Nephron progenitor cell (in vitro differentiated cells): ENCODE measurements at regions not wholly inside any gene's neighbourhood (a gene's known extent, or its start where the extent isn't known, plus 50 kb on each side); places are given as distances from the start of the nearest gene placed in this dataset.

Experiments used
- DNase-seq: peaks from one replicate; pipeline ENCODE4 v3.0.0; 2021
- H3K27ac Mint-ChIP-seq: 2 replicates; pipeline ENCODE4 v1.8.0; 2021; ENCODE audit warnings: mild to moderate bottlenecking, moderate library complexity, mixed read lengths
- H3K27me3 Mint-ChIP-seq: 2 replicates; pipeline ENCODE4 v1.8.0; 2021; ENCODE audit warnings: mild to moderate bottlenecking, low read depth, mixed read lengths; ENCODE audit not compliant: poor library complexity
- H3K36me3 Mint-ChIP-seq: 2 replicates; pipeline ENCODE4 v1.8.0; 2021; ENCODE audit warnings: low read depth, mixed read lengths
- H3K4me1 Mint-ChIP-seq: 2 replicates; pipeline ENCODE4 v1.8.0; 2021; ENCODE audit warnings: mixed read lengths
- H3K4me3 Mint-ChIP-seq: 2 replicates; pipeline ENCODE4 v1.8.0; 2021; ENCODE audit warnings: mild to moderate bottlenecking, moderate library complexity, mixed read lengths
- H3K9me3 Mint-ChIP-seq: 2 replicates; pipeline ENCODE4 v1.8.0; 2021; ENCODE audit warnings: mild to moderate bottlenecking, moderate library complexity, mixed read lengths
- TF ChIP-seq, protein P1 (sequence below): fragments of 200-600 bp; sonication (generic); IDR thresholded peaks from 2 replicates; pipeline ENCODE4 v1.5.0; 2021; ENCODE audit warnings: antibody characterized with exemption

DNA sequence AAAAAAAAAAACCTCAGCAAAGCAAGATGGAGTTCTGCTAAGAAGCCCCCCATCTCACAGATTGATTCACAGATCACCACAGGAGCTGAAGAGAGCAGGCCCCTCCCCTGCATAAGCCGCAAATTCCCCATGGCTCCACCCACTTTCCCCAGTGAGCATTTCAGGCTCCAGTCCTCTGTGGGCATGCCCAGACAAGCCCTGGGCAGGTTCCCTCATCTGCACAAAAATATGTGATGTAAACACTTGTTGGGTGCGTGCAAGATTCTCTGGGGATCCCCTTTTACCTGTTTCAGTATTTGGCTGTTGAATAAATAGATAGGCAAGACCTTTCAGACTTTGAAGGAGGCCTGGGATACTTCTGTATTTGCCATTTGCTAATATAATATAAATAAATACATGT, 514.3 kb downstream of the PCDH7 start:
- H3K36me3 Mint-ChIP-seq = no peaks in the 10 kb centered on the region
- no peaks in the 10 kb centered on the region for H3K27me3 Mint-ChIP-seq
- TF ChIP-seq, protein P1, sequence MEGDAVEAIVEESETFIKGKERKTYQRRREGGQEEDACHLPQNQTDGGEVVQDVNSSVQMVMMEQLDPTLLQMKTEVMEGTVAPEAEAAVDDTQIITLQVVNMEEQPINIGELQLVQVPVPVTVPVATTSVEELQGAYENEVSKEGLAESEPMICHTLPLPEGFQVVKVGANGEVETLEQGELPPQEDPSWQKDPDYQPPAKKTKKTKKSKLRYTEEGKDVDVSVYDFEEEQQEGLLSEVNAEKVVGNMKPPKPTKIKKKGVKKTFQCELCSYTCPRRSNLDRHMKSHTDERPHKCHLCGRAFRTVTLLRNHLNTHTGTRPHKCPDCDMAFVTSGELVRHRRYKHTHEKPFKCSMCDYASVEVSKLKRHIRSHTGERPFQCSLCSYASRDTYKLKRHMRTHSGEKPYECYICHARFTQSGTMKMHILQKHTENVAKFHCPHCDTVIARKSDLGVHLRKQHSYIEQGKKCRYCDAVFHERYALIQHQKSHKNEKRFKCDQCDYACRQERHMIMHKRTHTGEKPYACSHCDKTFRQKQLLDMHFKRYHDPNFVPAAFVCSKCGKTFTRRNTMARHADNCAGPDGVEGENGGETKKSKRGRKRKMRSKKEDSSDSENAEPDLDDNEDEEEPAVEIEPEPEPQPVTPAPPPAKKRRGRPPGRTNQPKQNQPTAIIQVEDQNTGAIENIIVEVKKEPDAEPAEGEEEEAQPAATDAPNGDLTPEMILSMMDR = no peak
- DNase-seq = no peak
- no peak overlapping the region for H3K4me3 Mint-ChIP-seq
- no peak overlapping the region for H3K27ac Mint-ChIP-seq
- H3K9me3 Mint-ChIP-seq = peaks cover 8% of the 10 kb centered on the region
- no peaks in the 10 kb centered on the region for H3K4me1 Mint-ChIP-seq

DNA sequence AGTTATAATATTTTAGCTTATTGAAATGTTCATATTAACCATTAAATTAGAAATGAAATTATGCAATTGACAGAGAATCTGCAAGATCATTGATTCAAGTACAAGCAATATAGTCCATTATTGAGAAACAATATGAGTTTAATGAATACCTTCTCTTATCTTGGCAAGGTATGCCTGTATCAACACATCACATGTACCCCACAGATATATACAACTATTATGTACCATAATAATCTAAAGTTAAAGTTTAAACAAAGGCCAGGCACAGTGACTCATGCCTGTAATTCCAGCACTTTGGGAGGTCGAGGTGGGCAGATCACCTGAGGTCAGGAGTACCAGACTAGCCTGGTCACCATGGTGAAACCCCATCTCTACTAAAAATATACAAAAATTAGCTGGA, 514.7 kb downstream of the PCDH7 start:
- no peak for DNase-seq
- H3K27ac Mint-ChIP-seq = no peak overlapping the region
- H3K4me3 Mint-ChIP-seq = no peak overlapping the region
- TF ChIP-seq, protein P1 = no peak
- H3K27me3 Mint-ChIP-seq = no peaks in the 10 kb centered on the region
- H3K9me3 Mint-ChIP-seq = peaks cover 8% of the 10 kb centered on the region
- no peaks in the 10 kb centered on the region for H3K4me1 Mint-ChIP-seq
- H3K36me3 Mint-ChIP-seq = no peaks in the 10 kb centered on the region

DNA sequence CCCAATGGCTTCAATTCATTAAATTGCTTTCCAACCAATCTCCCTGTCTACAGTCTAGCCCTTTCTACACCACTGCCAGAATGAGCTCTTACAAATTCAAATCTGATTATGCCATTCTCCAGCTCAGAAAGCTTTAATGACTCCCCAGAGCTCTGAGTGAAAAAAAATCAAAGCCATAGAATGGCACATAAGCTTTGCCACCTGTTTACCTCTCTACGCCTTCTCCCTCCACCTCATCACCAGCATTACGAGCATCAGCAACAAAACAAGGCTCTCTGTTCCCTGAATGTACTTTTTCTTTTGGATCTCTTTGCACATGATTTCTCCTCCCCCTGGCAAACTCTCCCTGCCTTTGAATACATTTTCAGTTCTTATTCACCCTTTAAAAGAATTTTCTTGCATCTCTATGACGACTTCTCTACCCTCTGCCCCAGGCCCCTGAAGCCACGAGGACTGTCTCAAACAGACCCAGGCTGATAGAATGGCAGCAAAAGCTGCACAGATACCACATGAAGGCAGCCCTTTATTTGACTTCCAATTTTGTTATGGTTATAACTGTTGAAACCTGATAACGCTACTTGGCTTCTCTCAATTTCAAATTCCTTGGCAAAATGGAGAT, 516.0 kb downstream of the PCDH7 start:
- H3K4me3 Mint-ChIP-seq = no peak overlapping the region
- H3K9me3 Mint-ChIP-seq = peaks cover 8% of the 10 kb centered on the region
- H3K4me1 Mint-ChIP-seq = peaks cover under 1% of the 10 kb centered on the region
- H3K36me3 Mint-ChIP-seq = no peaks in the 10 kb centered on the region
- TF ChIP-seq, protein P1 = no peak
- H3K27me3 Mint-ChIP-seq = no peaks in the 10 kb centered on the region
- H3K27ac Mint-ChIP-seq = no peak overlapping the region
- DNase-seq = no peak

DNA sequence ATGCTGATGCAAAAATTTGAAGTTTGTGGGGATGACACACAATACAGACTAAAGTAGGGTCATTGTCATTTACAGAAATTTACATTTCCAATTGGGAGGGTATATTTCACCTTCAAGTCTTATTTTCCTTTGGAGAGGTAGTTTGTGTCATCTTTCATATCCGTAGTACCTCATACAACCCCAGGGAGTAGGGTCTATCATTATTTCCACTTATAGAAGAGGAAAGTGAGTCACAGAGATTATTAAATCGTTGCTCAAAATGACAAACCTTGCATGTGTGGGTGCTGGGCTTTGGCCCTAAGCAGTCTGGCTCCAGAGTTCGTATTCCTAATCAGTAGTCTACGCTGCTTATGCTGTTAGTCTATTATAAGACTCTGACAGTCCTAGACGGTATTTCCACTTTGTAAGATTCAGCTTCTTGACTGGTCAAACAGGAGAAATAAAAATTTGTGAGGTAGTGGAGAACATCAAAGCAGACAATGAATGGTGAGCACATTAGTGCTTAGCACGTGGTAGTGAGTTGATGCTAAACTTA, 516.5 kb downstream of the PCDH7 start:
- Mint-ChIP-seq H3K9me3 (peaks cover 8% of the 10 kb centered on the region), H3K4me3 (no peak overlapping the region), H3K36me3 (no peaks in the 10 kb centered on the region), H3K27me3 (no peaks in the 10 kb centered on the region), H3K27ac (no peak overlapping the region), H3K4me1 (peaks cover 7% of the 10 kb centered on the region)
- DNase-seq = no peak
- TF ChIP-seq, protein P1 = no peak

DNA sequence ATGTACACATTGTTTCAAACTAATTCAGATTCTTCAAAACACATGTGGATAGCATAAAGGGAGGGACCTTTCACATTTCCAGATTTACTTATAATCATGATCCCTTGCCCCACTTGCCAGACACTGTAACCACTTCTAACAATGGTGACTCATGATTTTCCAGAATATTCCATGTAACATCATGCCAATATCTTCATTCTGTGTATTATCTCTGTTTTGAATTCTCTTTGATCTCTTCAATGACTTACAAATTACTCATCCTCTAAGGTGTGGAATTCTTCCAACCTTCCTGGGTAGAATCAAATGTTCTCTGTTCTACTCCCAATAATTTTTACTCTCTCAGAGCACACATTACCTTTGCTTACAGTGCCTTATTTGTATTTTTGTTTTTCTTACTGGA, 517.1 kb downstream of the PCDH7 start:
- Mint-ChIP-seq H3K36me3 (no peaks in the 10 kb centered on the region), H3K27me3 (no peaks in the 10 kb centered on the region), H3K4me3 (no peak overlapping the region)

More for the DNA sequence above, 517.1 kb downstream of the PCDH7 start:
- DNase-seq = no peak
- no peak overlapping the region for H3K27ac Mint-ChIP-seq
- peaks cover 8% of the 10 kb centered on the region for H3K4me1 Mint-ChIP-seq
- peaks cover 8% of the 10 kb centered on the region for H3K9me3 Mint-ChIP-seq
- TF ChIP-seq, protein P1 = no peak
